HCT116 (cell line): ENCODE measurements at regions not wholly inside any gene's neighbourhood (a gene's known extent, or its start where the extent isn't known, plus 50 kb on each side); places are given as distances from the start of the nearest gene placed in this dataset.

Experiments
- CEBPB ChIP-seq: IDR thresholded peaks from 2 replicates; pipeline ENCODE4 v1.6.1; 2012; ENCODE audit warnings: low read depth
- ELF1 ChIP-seq: IDR thresholded peaks from 2 replicates; pipeline ENCODE4 v1.6.1; 2012; ENCODE audit warnings: low read depth, borderline replicate concordance
- MAX ChIP-seq: IDR thresholded peaks from 2 replicates; pipeline ENCODE4 v1.6.1; 2012
- POLR2A ChIP-seq: IDR thresholded peaks from 2 replicates; pipeline ENCODE4 v1.7.0; 2011; ENCODE audit warnings: borderline replicate concordance; ENCODE audit not compliant: insufficient read depth, insufficient read length; ENCODE audit errors: extremely low read depth
- REST ChIP-seq: IDR thresholded peaks from 2 replicates; pipeline ENCODE4 v1.6.1; 2012; ENCODE audit warnings: low read depth
- SP1 ChIP-seq: IDR thresholded peaks from 2 replicates; pipeline ENCODE4 v1.6.1; 2012; ENCODE audit warnings: low read depth

- TF ChIP-seq CEBPB (no peak), POLR2A (no peak), ELF1 (no peak), REST (no peak), MAX (no peak), SP1 (no peak)
Measured at GRCh38 chr1:232422098-232422497, 207.8 kb downstream of the SIPA1L2 start.
